Vagina (tissue), 2 donors: ENCODE measurements at regions not wholly inside any gene's neighbourhood (a gene's known extent, or its start where the extent isn't known, plus 50 kb on each side); places are given as distances from the start of the nearest gene placed in this dataset.
A peak's percentile ranks its signal among the peaks of the same experiment; 100 is the strongest.

Source experiments
- DNase-seq, 2 donors: peaks; one replicate each; pipeline ENCODE4 v3.0.0-alpha.2; 2017; ENCODE audit errors: extremely low spot score in 2 of 2
- H3K27ac ChIP-seq: fragments of 200-600 bp; sonication (generic); one replicate; pipeline ENCODE4 v1.5.1; 2019
- H3K27me3 ChIP-seq: fragments of 200-600 bp; sonication (generic); one replicate; pipeline ENCODE4 v1.5.1; 2019
- H3K36me3 ChIP-seq, 2 donors: fragments of 200-600 bp; sonication (generic); one replicate each; pipeline ENCODE4 v1.5.1; 2017 to 2019
- H3K4me1 ChIP-seq: fragments of 200-600 bp; sonication (generic); one replicate; pipeline ENCODE4 v1.5.1; 2019
- H3K4me3 ChIP-seq, 2 donors: fragments of 200-600 bp; sonication (generic); 1 replicate in 1 of 2; 2 replicates in 1 of 2; pipeline ENCODE4 v1.5.1; 2016 to 2019
- H3K9me3 ChIP-seq: fragments of 200-600 bp; sonication (generic); one replicate; pipeline ENCODE4 v1.5.1; 2019
- POLR2A ChIP-seq, 2 donors: fragments of 450-650 bp; IDR thresholded peaks; one replicate each; pipeline ENCODE4 v1.6.1; 2017; ENCODE audit warnings: antibody characterized with exemption in 2 of 2, mild to moderate bottlenecking in 2 of 2, moderate library complexity in 2 of 2
- POLR2AphosphoS5 ChIP-seq, 2 donors: sonication (generic); formaldehyde crosslinking; IDR thresholded peaks; one replicate each; pipeline ENCODE4 v1.9.0; 2017; ENCODE audit warnings: antibody characterized with exemption in 2 of 2, mild to moderate bottlenecking in 2 of 2, low read depth in 1 of 2; ENCODE audit not compliant: insufficient read depth in 1 of 2
- intact Hi-C: fragments of 100-400 bp; cut with DNase I; formaldehyde crosslinking; loops from one replicate; pipeline ENCODE4 v1.15.1; 2023
- TF ChIP-seq, protein P1 (sequence below), 3 experiments: fragments of 450-650 bp in 2 of 3; fragments of 200-600 bp in 1 of 3; sonication (generic) in 1 of 3; IDR thresholded peaks; one replicate each; pipeline ENCODE4 v1.5.1; 2017 to 2019; ENCODE audit warnings: antibody characterized with exemption in 3 of 3, mild to moderate bottlenecking in 2 of 3, moderate library complexity in 2 of 3

- Histone ChIP-seq H3K36me3 (no peaks in the 10 kb centered on the region), H3K9me3 (no peaks in the 10 kb centered on the region), H3K27me3 (no peaks in the 10 kb centered on the region), H3K4me3 (no peak overlapping the region), H3K27ac (no peak overlapping the region), H3K4me1 (peaks cover 16% of the 10 kb centered on the region)
- no peak for DNase-seq
- intact Hi-C loops: loop anchor here (10.0 kb wide), 1 partner anchor 279 kb away; the partner anchor contains the start of gene RAPH1
- TF ChIP-seq POLR2A (IDR thresholded peaks at IDR 0.05) (no peak), POLR2AphosphoS5 (IDR thresholded peaks at IDR 0.05; ENCODE audit: insufficient read depth in 1 of 2, low read depth in 1 of 2) (no peak)
- TF ChIP-seq, protein P1, sequence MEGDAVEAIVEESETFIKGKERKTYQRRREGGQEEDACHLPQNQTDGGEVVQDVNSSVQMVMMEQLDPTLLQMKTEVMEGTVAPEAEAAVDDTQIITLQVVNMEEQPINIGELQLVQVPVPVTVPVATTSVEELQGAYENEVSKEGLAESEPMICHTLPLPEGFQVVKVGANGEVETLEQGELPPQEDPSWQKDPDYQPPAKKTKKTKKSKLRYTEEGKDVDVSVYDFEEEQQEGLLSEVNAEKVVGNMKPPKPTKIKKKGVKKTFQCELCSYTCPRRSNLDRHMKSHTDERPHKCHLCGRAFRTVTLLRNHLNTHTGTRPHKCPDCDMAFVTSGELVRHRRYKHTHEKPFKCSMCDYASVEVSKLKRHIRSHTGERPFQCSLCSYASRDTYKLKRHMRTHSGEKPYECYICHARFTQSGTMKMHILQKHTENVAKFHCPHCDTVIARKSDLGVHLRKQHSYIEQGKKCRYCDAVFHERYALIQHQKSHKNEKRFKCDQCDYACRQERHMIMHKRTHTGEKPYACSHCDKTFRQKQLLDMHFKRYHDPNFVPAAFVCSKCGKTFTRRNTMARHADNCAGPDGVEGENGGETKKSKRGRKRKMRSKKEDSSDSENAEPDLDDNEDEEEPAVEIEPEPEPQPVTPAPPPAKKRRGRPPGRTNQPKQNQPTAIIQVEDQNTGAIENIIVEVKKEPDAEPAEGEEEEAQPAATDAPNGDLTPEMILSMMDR (IDR thresholded peaks at IDR 0.05): no peak
Measured at GRCh38 chr2:203813684-203814083, 53.9 kb upstream of the CTLA4 start.

GRCh38 chr2:203814661-203815540 lies 52.7 kb upstream of the CTLA4 start:
- TF ChIP-seq POLR2AphosphoS5 (IDR thresholded peaks at IDR 0.05; ENCODE audit: insufficient read depth in 1 of 2, low read depth in 1 of 2): no peak
- TF ChIP-seq POLR2A (IDR thresholded peaks at IDR 0.05): no peak
- TF ChIP-seq, protein P1 (IDR thresholded peaks at IDR 0.05): peak; percentile 51 to 88 (median 67)
- intact Hi-C loops: loop anchor here (10.0 kb wide), 1 partner anchor 280 kb away; the partner anchor contains the start of gene RAPH1
- Histone ChIP-seq H3K27me3 (no peaks in the 10 kb centered on the region), H3K4me1 (peaks cover 16% of the 10 kb centered on the region), H3K36me3 (no peaks in the 10 kb centered on the region), H3K27ac (no peak overlapping the region), H3K9me3 (no peaks in the 10 kb centered on the region), H3K4me3 (no peak overlapping the region)
- DNase-seq: no peak

GRCh38 chr2:203815541-203815898 lies 52.1 kb upstream of the CTLA4 start:
- TF ChIP-seq POLR2AphosphoS5 (IDR thresholded peaks at IDR 0.05; ENCODE audit: insufficient read depth in 1 of 2, low read depth in 1 of 2): no peak
- peaks cover 16% of the 10 kb centered on the region for H3K4me1 ChIP-seq
- H3K27me3 ChIP-seq: no peaks in the 10 kb centered on the region
- no peaks in the 10 kb centered on the region for H3K36me3 ChIP-seq
- H3K4me3 ChIP-seq: no peak overlapping the region
- intact Hi-C loops: loop anchor here (10.0 kb wide), 1 partner anchor 281 kb away; the partner anchor contains the start of gene RAPH1
- H3K9me3 ChIP-seq: no peaks in the 10 kb centered on the region
- H3K27ac ChIP-seq: no peak overlapping the region
- DNase-seq: no peak

- no peak overlapping the region for H3K27ac ChIP-seq
- intact Hi-C loops: loop anchor here (10.0 kb wide), 1 partner anchor 282 kb away; the partner anchor contains the start of gene RAPH1
- H3K36me3 ChIP-seq: no peaks in the 10 kb centered on the region
- H3K27me3 ChIP-seq: no peaks in the 10 kb centered on the region
- peaks cover 7% of the 10 kb centered on the region for H3K4me1 ChIP-seq
- H3K4me3 ChIP-seq: no peak overlapping the region
- H3K9me3 ChIP-seq: no peaks in the 10 kb centered on the region
- no peak for DNase-seq
- TF ChIP-seq, protein P1 (IDR thresholded peaks at IDR 0.05): no peak
- TF ChIP-seq POLR2A (IDR thresholded peaks at IDR 0.05) (no peak), POLR2AphosphoS5 (IDR thresholded peaks at IDR 0.05; ENCODE audit: insufficient read depth in 1 of 2, low read depth in 1 of 2) (no peak)
Measured at GRCh38 chr2:203817147-203817546, 50.4 kb upstream of the CTLA4 start.
